Upper lobe of right lung (tissue), 1 donor: ENCODE measurements at regions not wholly inside any gene's neighbourhood (a gene's known extent, or its start where the extent isn't known, plus 50 kb on each side); places are given as distances from the start of the nearest gene placed in this dataset.

Experiments
- ATAC-seq: fragments of 200-7000 bp; cut with Tn5 transposase; one replicate; pipeline ENCODE4 v1.9.1; 2020; ENCODE audit warnings: mild to moderate bottlenecking, moderate library complexity
- DNase-seq: peaks from one replicate; pipeline ENCODE4 v3.0.0-alpha.2; 2020
- H3K27ac ChIP-seq: fragments of 200-600 bp; one replicate; pipeline ENCODE4 v1.8.0; 2022
- H3K27me3 ChIP-seq: fragments of 200-600 bp; one replicate; pipeline ENCODE4 v1.8.0; 2022; ENCODE audit warnings: mild to moderate bottlenecking
- H3K36me3 ChIP-seq: fragments of 200-600 bp; one replicate; pipeline ENCODE4 v1.8.0; 2022
- H3K4me1 ChIP-seq: fragments of 200-600 bp; one replicate; pipeline ENCODE4 v1.8.0; 2022
- H3K4me3 ChIP-seq: fragments of 200-600 bp; one replicate; pipeline ENCODE4 v1.8.0; 2022; ENCODE audit warnings: mild to moderate bottlenecking
- H3K9me3 ChIP-seq: fragments of 200-600 bp; one replicate; pipeline ENCODE4 v1.8.0; 2022
- CTCF ChIP-seq: fragments of 200-600 bp; IDR thresholded peaks from one replicate; pipeline ENCODE4 v1.8.0; 2022; ENCODE audit warnings: antibody characterized with exemption
- intact Hi-C: fragments of 100-400 bp; cut with DNase I; formaldehyde crosslinking; loops from one replicate; pipeline ENCODE4 v1.11.0; 2022
- donor health status: DM: no; HTN: yes; CAD: no; lungs with severe emphysema.

- ATAC-seq (no peak), DNase-seq (no peak)
- Histone ChIP-seq H3K4me3 (no peak overlapping the region), H3K36me3 (no peaks in the 10 kb centered on the region), H3K27me3 (no peaks in the 10 kb centered on the region), H3K27ac (no peak overlapping the region), H3K9me3 (peaks cover 4% of the 10 kb centered on the region), H3K4me1 (no peaks in the 10 kb centered on the region)
- intact Hi-C loops = no loop called here
- TF ChIP-seq CTCF = no peak
Observed at GRCh38 chr6:128767705-128768104, 115.2 kb upstream of the LAMA2 start.

- TF ChIP-seq CTCF = no peak
- no peaks in the 10 kb centered on the region for H3K4me1 ChIP-seq
- peaks cover 4% of the 10 kb centered on the region for H3K9me3 ChIP-seq
- no peak overlapping the region for H3K4me3 ChIP-seq
- H3K27ac ChIP-seq = no peak overlapping the region
- DNase-seq (no peak), ATAC-seq (no peak)
- intact Hi-C loops = no loop called here
- no peaks in the 10 kb centered on the region for H3K36me3 ChIP-seq
- no peaks in the 10 kb centered on the region for H3K27me3 ChIP-seq
Observed at GRCh38 chr6:128767150-128767549, 115.8 kb upstream of the LAMA2 start.

GRCh38 chr6:128763599-128764300 lies 119.2 kb upstream of the LAMA2 start:
- Histone ChIP-seq H3K36me3 (no peaks in the 10 kb centered on the region), H3K9me3 (peaks cover 4% of the 10 kb centered on the region), H3K27me3 (no peaks in the 10 kb centered on the region), H3K4me3 (no peak overlapping the region), H3K27ac (no peak overlapping the region), H3K4me1 (no peaks in the 10 kb centered on the region)
- no peak for DNase-seq
- ATAC-seq = no peak
- intact Hi-C loops = no loop called here
- TF ChIP-seq CTCF = no peak

GRCh38 chr6:128759901-128760300 lies 123.0 kb upstream of the LAMA2 start:
- DNase-seq (peak; percentile 55), ATAC-seq (no peak)
- Histone ChIP-seq H3K36me3 (no peaks in the 10 kb centered on the region), H3K9me3 (no peaks in the 10 kb centered on the region), H3K4me1 (no peaks in the 10 kb centered on the region), H3K27ac (no peak overlapping the region), H3K27me3 (no peaks in the 10 kb centered on the region), H3K4me3 (no peak overlapping the region)
- TF ChIP-seq CTCF = no peak
- intact Hi-C loops = no loop called here

- no peak overlapping the region for H3K27ac ChIP-seq
- no peak for TF ChIP-seq CTCF
- no peaks in the 10 kb centered on the region for H3K27me3 ChIP-seq
- H3K4me1 ChIP-seq = no peaks in the 10 kb centered on the region
- intact Hi-C loops = no loop called here
- no peak overlapping the region for H3K4me3 ChIP-seq
- no peaks in the 10 kb centered on the region for H3K9me3 ChIP-seq
- DNase-seq = no peak
- ATAC-seq = no peak
- no peaks in the 10 kb centered on the region for H3K36me3 ChIP-seq
Observed at GRCh38 chr6:128759447-128759846, 123.5 kb upstream of the LAMA2 start.

- no peaks in the 10 kb centered on the region for H3K27me3 ChIP-seq
- ATAC-seq (no peak), DNase-seq (no peak)
- TF ChIP-seq CTCF = no peak
- H3K4me3 ChIP-seq = no peak overlapping the region
- H3K27ac ChIP-seq = no peak overlapping the region
- no peaks in the 10 kb centered on the region for H3K9me3 ChIP-seq
- intact Hi-C loops = no loop called here
- H3K4me1 ChIP-seq = no peaks in the 10 kb centered on the region
- no peaks in the 10 kb centered on the region for H3K36me3 ChIP-seq
Observed at GRCh38 chr6:128757961-128758360, 125.0 kb upstream of the LAMA2 start.
